ENCODE measurements at regions not wholly inside any gene's neighbourhood (a gene's known extent, or its start where the extent isn't known, plus 50 kb on each side); places are given as distances from the start of the nearest gene placed in this dataset.

DNA sequence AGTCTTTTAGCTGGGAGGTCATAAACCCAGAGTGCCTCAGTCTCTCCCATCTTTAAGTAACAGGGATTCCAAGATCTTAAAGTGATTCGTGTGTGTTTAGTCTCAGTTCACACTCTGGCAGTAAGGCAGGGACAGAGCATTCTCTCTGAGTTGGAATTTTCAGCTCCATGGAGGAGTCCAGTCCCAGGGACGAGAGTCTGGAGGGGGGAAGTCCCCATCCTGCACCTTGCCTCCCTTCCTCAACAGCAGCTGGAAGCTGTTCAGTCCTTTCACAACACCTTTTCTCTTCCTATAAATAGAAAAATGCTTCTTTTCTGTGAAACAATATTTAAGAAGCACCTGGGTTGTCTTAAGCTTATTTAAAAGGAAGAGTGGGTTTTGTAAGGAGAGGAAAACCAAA lies 82.0 kb downstream of the KLF5 start:
- no peak for DNase-seq (ENCODE audit: low read depth)
- TF ChIP-seq, protein P1, sequence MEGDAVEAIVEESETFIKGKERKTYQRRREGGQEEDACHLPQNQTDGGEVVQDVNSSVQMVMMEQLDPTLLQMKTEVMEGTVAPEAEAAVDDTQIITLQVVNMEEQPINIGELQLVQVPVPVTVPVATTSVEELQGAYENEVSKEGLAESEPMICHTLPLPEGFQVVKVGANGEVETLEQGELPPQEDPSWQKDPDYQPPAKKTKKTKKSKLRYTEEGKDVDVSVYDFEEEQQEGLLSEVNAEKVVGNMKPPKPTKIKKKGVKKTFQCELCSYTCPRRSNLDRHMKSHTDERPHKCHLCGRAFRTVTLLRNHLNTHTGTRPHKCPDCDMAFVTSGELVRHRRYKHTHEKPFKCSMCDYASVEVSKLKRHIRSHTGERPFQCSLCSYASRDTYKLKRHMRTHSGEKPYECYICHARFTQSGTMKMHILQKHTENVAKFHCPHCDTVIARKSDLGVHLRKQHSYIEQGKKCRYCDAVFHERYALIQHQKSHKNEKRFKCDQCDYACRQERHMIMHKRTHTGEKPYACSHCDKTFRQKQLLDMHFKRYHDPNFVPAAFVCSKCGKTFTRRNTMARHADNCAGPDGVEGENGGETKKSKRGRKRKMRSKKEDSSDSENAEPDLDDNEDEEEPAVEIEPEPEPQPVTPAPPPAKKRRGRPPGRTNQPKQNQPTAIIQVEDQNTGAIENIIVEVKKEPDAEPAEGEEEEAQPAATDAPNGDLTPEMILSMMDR (conservative IDR thresholded peaks at IDR 0.05; ENCODE audit: low read length) = no peak
- no peak overlapping the region for H3K4me3 ChIP-seq (ENCODE audit: low read length)

DNA sequence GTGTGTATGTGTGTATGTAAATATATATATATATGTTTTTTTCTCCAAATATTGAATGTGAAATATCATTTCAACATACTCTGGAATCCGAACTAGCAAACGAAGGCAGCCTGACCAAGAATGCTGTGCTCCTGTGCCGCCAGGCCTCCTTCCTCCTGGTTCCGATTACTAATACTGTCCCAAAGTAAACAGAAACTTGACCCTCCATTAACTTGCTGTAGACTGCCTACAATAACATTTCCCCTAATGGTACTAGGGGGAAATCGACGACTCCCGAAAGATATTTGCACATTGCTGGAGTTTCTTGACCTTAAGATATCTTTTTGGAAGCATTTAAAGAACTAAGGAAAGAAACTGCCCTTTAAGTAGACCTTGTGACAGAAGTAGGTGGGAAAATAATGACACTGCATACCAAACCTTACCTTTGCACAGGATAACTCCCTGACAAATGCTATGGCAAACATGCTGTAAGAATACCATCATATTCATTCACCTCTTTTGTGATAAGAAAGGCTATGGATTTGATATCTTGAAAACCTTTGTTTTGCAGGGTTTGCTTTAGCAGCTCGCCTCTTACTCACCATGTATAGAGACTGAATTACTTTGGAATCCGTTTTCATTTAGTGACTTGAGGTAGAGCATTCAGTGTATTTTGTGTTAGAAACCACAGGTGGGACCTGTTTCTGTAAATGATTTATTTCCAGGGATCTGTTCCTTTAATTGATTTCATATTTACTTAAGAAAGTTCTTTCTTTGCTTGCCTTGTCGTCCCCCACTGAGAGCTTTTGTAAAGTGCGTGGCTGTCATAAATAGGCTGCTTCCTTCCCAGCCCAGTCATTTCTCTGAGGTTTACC lies 80.1 kb downstream of the KLF5 start:
- no peak overlapping the region for H3K4me3 ChIP-seq (ENCODE audit: low read length)
- TF ChIP-seq, protein P1 (conservative IDR thresholded peaks at IDR 0.05; ENCODE audit: low read length) = no peak
- peak; percentile 15 for DNase-seq (ENCODE audit: low read depth)

DNA sequence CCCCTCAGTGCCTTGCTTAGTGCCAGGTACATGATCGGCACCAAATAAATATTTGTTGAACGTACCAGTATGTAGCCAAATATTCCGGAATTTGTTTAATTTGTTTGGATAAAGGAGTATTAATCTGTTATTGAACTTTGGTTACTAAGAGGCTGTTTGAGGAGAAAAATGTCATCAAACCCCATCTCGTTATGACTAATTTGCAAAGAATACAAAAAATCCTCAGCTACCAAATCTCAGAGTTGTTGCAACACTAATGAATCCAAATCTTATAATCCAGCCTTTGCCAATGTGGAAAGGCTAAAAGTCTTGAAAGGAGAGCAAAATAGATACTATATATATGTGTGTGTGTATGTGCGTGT lies 79.5 kb downstream of the KLF5 start:
- DNase-seq (ENCODE audit: low read depth) = peak; percentile 62
- H3K4me3 ChIP-seq (ENCODE audit: low read length) = no peak overlapping the region
- TF ChIP-seq, protein P1 (conservative IDR thresholded peaks at IDR 0.05; ENCODE audit: low read length) = no peak

DNA sequence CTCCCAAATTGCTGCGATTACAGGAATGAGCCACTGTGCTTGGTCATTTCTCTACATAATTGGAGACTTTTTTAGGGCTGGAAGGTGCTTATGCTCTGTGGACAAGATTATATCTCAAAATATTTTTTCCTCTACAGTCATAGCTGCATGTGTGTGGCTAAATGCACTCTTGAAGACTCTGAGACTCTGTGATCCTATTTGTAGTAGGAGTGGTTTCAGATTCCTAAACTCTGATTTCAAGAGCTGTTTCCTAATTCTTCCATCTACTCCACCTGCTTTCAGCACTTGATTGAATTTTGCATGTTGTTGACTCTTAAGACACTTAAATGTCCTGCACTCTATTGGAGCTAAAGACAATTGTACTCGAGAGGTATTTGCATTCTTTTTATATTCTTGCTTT lies 78.0 kb downstream of the KLF5 start:
- no peak overlapping the region for H3K4me3 ChIP-seq (ENCODE audit: low read length)
- DNase-seq (ENCODE audit: low read depth) = peak; percentile 12
- TF ChIP-seq, protein P1 (conservative IDR thresholded peaks at IDR 0.05; ENCODE audit: low read length) = no peak

DNA sequence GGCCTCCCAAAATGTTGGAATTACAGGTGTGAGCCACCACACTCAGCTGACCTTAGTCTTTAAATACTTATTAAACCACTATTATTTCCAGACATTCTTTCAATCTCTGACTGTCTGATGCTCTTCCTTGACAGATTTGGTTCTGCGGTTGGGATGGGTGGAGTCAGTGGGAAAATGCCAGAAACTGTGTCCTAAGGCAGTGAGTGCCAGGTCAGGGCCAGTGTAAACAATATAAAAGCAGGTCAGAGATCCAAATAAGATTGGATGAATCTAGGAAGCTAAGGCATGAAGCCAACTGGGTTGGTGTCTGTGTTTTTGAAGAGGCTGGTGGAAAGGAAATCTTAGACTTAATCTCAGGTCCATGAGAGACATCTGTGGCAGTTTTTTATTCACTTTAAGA lies 74.7 kb downstream of the KLF5 start:
- DNase-seq (ENCODE audit: low read depth) = no peak
- no peak overlapping the region for H3K4me3 ChIP-seq (ENCODE audit: low read length)
- TF ChIP-seq, protein P1 (conservative IDR thresholded peaks at IDR 0.05; ENCODE audit: low read length) = no peak

DNA sequence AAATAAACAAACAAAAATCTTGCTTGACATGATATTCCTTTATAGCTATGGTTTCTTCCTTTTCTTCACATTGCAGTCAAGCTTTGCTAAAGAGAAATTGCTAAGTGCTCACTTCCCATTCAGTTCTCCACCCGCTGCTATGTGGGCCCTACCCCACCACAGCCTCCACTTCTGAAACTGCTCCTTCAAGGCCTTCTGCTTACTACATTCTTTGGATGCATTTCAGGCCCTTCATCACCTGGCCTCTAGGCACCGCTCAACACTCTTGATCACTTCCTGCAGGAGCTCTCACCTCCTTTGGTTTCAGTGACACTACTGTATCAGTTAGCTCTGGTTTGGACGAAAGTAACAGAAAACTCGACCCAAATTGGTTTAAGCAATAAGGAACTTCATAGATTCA lies 72.4 kb downstream of the KLF5 start:
- no peak overlapping the region for H3K4me3 ChIP-seq (ENCODE audit: low read length)
- DNase-seq (ENCODE audit: low read depth) = no peak
- TF ChIP-seq, protein P1 (conservative IDR thresholded peaks at IDR 0.05; ENCODE audit: low read length) = no peak

DNA sequence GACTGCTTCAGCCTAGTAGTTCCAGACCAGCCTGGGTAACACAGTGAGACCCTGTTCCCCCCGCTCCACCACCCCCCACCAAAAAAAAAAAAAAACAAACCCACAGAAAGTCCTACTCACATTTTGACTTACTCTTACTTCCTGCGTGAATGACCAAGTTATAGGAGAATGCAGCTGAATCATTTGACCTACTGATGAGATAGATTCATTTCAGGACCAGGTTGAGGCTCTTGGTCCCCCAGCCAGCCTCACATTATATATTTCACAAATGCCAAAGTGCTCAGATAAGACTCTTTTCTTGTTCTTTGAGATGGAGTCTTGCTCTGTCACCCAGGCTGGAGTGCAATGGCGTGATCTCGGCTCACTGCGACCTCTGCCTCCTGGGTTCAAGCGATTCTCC lies 70.2 kb downstream of the KLF5 start:
- no peak overlapping the region for H3K4me3 ChIP-seq (ENCODE audit: low read length)
- TF ChIP-seq, protein P1 (conservative IDR thresholded peaks at IDR 0.05; ENCODE audit: low read length) = no peak
- no peak for DNase-seq (ENCODE audit: low read depth)

Measured in AG10803 (cell line).